ENCODE measurements at regions not wholly inside any gene's neighbourhood (a gene's known extent, or its start where the extent isn't known, plus 50 kb on each side); places are given as distances from the start of the nearest gene placed in this dataset.
"Not testable (repeated sequence)": the region's sequence is repeated elsewhere in the genome, so short reads cannot be mapped to it uniquely, and the experiment has no call there.

DNA sequence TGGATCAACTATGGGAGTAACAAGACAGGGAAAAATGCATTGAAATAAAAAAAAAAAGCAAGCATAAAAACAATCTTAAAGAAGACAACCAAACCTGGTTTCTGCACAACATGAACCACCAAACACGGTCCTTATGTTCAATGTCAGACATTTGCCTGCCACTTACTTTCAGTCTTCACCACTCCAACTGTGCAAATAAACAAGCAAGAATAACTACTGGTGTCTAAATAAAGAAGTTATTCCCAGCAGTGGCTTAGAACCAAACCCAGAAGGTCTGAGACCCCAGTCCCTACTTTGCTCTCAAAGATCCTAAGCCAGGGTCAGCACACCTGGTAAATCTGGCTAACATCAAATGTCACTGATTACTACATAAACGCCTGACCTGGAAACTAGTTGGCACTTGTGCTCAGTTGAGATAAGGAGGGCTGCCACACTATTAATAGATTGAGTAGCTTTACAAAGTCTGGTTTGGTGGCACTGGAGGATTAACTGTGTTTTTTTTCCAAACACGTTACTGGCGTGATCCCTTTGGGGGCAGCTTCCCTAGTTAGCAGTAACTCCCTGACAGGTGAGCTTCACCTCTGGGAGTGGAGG lies 62.7 kb upstream of the ABLIM1 start:
- H3K4me3 Mint-ChIP-seq, result no peak overlapping the region
- H3K9me3 Mint-ChIP-seq, result no peaks in the 10 kb centered on the region
- H3K27me3 Mint-ChIP-seq, result peaks cover 0 to 9% of the 10 kb centered on the region in 2 donors
- DNase-seq, result no peak
- no peak for ATAC-seq (replicated peaks)
- H3K4me1 Mint-ChIP-seq (ENCODE audit: low read depth in 2 of 2), result no peaks in the 10 kb centered on the region
- H3K27ac Mint-ChIP-seq, result no peak overlapping the region
- H3K36me3 Mint-ChIP-seq (ENCODE audit: insufficient read depth), result no peaks in the 10 kb centered on the region

DNA sequence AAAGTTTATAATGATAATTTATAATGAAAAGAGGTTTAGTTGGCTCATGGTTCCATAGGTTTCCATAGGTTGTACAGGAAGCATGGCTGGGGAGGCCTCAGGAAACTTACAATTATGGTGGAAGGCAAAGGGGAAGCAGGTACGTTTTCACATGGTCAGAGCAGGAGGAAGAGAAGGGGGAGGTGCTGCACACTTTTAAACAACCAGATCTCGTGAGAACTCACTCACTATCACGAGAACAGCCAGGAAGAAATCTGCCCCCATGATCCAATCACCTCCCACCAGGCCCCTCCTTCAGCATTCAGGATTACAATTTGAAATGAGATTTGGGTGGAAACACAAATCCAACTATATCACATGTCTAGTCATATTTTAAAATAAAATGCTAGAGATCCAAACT lies 64.1 kb upstream of the ABLIM1 start:
- H3K36me3 Mint-ChIP-seq (ENCODE audit: insufficient read depth); H3K4me1 Mint-ChIP-seq (ENCODE audit: low read depth in 2 of 2); DNase-seq; H3K27ac Mint-ChIP-seq; H3K27me3 Mint-ChIP-seq; H3K9me3 Mint-ChIP-seq; ATAC-seq (replicated peaks); H3K4me3 Mint-ChIP-seq: not testable (repeated sequence)

DNA sequence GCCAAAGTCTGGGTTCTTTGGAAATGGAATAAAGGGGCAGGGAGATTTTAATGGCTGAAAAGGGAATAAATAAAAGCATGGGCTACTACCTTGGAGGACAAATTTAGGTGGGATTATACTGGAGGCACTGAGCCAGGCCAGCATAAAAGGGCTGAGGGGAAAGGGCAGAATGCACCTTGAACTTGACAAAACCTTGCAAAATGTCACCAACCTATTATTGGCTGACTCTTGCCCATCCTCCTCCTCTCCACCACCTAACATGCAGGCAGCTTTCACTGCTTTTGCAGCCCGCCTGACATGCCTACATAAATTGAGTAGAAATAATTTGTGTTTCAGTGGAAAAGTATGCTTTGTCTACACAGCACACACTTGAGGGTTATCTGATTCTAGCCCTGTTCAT lies 65.3 kb upstream of the ABLIM1 start:
- Mint-ChIP-seq H3K27ac (no peak overlapping the region), H3K36me3 (ENCODE audit: insufficient read depth) (no peaks in the 10 kb centered on the region), H3K27me3 (peaks cover 0 to 9% of the 10 kb centered on the region in 2 donors), H3K4me1 (ENCODE audit: low read depth in 2 of 2) (no peaks in the 10 kb centered on the region), H3K4me3 (no peak overlapping the region), H3K9me3 (no peaks in the 10 kb centered on the region)
- no peak for ATAC-seq (replicated peaks)
- no peak for DNase-seq

DNA sequence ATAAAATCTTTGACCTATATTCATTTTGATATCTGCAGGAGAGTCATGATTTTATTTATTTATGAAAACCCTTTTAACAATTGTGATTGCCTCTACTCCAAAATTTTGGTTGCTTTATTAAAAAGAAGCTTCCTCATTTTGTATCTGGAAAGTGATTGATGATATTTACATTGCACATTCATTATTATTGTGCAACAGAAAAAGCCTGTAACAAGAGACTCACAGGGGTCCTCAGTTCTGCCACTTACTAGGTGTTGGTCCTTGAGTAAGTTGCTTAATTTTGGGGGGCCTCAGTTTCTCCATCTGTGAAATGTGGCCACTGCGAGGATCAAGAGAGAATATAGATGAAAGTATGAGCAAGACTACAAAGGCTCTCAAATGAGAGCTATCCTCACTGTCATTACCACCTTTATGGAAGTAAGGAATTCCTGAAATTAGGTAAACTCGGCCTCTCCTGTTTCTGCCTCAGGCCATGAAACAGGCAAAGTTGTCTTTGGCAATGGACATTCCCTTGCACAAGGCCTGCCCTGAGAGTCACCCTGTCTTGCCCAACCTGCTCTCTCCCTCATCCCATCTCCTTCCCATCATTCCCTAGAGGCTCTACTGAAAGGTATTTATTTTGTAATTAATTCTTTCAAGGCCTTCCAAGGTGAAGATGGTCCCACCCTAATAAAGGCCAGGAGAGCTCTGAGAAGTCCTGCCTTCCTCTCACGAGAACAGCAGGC lies 66.1 kb upstream of the ABLIM1 start:
- no peak overlapping the region for H3K27ac Mint-ChIP-seq
- ATAC-seq (replicated peaks), result no peak
- H3K4me1 Mint-ChIP-seq (ENCODE audit: low read depth in 2 of 2), result no peaks in the 10 kb centered on the region
- H3K36me3 Mint-ChIP-seq (ENCODE audit: insufficient read depth), result peaks cover 1% of the 10 kb centered on the region
- DNase-seq, result no peak
- peaks cover 0 to 9% of the 10 kb centered on the region in 2 donors for H3K27me3 Mint-ChIP-seq
- no peak overlapping the region for H3K4me3 Mint-ChIP-seq
- H3K9me3 Mint-ChIP-seq, result no peaks in the 10 kb centered on the region

DNA sequence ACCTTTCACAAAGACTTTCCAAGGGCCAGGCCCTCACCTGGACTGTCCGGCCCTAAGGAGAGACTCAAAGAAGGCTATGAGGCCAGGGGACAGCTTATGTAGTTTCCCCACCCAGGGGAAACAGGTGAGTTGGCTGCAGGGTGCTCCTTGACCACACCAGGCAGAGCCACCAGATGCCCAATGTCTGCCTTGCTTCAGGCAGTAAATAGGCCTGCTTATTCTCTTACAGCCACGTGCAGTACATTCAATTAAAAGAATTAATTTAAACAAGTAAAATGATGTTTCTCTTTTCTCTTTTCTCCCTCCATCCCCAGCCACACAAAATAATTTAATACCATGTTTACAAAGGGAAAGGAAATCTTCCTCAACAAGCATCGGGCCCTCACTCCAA lies 66.6 kb upstream of the ABLIM1 start:
- Mint-ChIP-seq H3K27me3 (peaks cover 0 to 9% of the 10 kb centered on the region in 2 donors), H3K9me3 (no peaks in the 10 kb centered on the region), H3K4me3 (no peak overlapping the region), H3K4me1 (ENCODE audit: low read depth in 2 of 2) (no peaks in the 10 kb centered on the region), H3K36me3 (ENCODE audit: insufficient read depth) (peaks cover 2% of the 10 kb centered on the region), H3K27ac (no peak overlapping the region)
- ATAC-seq (replicated peaks), result no peak
- DNase-seq, result no peak

DNA sequence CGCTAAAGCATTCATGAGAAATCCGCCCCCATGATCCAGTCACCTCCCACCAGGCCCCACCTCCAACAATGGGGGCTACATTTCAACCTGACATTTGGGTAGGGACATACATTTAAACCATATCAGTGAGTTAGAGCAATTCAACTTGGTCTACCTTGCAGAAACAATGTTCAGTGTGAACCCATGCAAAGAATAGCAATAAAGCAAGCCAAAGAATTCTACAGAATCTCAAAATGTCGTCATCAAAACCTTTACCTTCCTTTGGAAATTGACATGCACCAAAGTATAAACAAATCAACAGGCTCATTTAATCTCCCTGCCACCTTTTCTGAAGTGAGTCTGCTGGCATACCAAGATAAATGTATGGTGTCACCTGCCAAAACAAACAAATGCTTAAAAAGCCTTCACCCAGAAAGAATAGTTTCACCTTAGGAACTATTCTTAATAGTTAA lies 68.8 kb upstream of the ABLIM1 start:
- ATAC-seq (replicated peaks) (no peak), DNase-seq (no peak)
- Mint-ChIP-seq H3K36me3 (ENCODE audit: insufficient read depth) (peaks cover 2% of the 10 kb centered on the region), H3K9me3 (no peaks in the 10 kb centered on the region), H3K27ac (no peak overlapping the region), H3K4me1 (ENCODE audit: low read depth in 2 of 2) (no peaks in the 10 kb centered on the region), H3K4me3 (no peak overlapping the region), H3K27me3 (peaks cover 0 to 9% of the 10 kb centered on the region in 2 donors)

DNA sequence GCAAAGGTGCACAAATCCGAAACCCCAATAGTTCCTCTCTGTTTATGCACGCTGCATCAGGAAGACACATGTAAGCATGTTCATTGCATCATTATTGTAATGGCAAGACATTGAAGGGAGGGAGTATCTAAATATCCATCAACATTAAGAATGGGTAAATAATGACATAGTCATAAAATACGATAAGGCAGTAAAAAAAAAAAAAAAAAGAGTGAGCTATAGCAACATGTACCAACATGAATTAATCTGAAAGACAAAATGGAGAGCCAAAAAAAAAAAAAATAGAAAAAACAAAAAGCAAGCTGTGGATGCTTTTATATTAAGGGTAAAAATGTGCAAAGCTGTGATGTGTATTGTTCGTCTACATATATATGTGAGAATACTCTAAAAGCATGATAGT lies 70.2 kb upstream of the ABLIM1 start:
- no peaks in the 10 kb centered on the region for H3K9me3 Mint-ChIP-seq
- DNase-seq, result no peak
- H3K4me3 Mint-ChIP-seq, result no peak overlapping the region
- H3K27ac Mint-ChIP-seq, result no peak overlapping the region
- peaks cover 2% of the 10 kb centered on the region for H3K36me3 Mint-ChIP-seq (ENCODE audit: insufficient read depth)
- ATAC-seq (replicated peaks), result no peak
- no peaks in the 10 kb centered on the region for H3K4me1 Mint-ChIP-seq (ENCODE audit: low read depth in 2 of 2)
- H3K27me3 Mint-ChIP-seq, result no peaks in the 10 kb centered on the region

DNA sequence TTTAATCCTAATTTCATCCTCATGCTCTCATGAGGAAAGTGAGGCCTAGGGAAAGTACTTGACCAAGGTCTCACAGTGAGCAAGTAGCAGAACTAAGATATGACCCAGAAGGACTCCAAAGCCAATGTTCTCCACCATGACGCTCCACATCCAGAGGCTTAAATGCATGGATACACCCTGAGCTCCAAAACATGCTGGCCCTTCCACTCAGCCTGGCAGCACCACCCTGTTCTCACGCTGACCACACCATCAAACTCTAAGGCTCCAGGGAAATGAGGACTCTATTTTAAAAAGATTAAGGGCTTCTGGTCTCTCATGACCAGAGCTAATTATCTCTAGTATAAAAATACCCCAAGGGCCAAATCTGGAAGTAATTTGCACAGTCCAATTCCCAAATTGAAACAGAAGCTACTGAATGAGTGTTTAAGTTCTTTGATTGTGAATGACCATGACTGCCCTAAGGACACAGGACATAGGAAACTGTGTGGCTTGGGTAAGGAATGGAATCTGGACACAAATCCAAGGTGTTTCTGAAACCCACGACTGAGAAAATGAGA lies 71.1 kb upstream of the ABLIM1 start:
- Mint-ChIP-seq H3K36me3 (ENCODE audit: insufficient read depth) (peaks cover 2% of the 10 kb centered on the region), H3K27me3 (peaks cover under 1 to 4% of the 10 kb centered on the region in 2 donors), H3K9me3 (no peaks in the 10 kb centered on the region), H3K4me3 (no peak overlapping the region), H3K4me1 (ENCODE audit: low read depth in 2 of 2) (no peaks in the 10 kb centered on the region), H3K27ac (no peak overlapping the region)
- no peak for ATAC-seq (replicated peaks)
- DNase-seq, result no peak

DNA sequence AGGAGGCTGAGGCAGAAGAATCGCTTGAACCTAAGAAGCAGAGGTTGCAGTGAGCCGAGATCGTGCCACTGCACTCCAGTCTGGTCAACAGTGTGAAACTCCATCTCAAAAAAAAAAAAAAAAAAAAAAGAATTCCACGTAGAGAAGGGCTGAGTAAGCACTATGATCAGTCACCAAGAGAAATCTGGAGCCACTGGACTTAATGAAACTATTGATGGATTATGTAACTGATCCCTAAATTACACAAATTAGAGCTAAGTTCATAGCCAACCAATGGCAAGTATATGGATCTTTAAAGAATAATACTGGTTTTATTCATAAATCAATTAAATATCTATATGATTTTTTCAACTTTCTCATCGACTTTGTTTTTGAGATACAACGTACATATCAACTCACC lies 72.2 kb upstream of the ABLIM1 start:
- peaks cover 5 to 10% of the 10 kb centered on the region in 2 donors for H3K27me3 Mint-ChIP-seq
- H3K9me3 Mint-ChIP-seq, result no peaks in the 10 kb centered on the region
- no peak overlapping the region for H3K4me3 Mint-ChIP-seq
- no peak overlapping the region for H3K27ac Mint-ChIP-seq
- no peak for DNase-seq
- no peak for ATAC-seq (replicated peaks)
- H3K36me3 Mint-ChIP-seq (ENCODE audit: insufficient read depth), result peaks cover 2% of the 10 kb centered on the region
- H3K4me1 Mint-ChIP-seq (ENCODE audit: low read depth in 2 of 2), result no peaks in the 10 kb centered on the region

DNA sequence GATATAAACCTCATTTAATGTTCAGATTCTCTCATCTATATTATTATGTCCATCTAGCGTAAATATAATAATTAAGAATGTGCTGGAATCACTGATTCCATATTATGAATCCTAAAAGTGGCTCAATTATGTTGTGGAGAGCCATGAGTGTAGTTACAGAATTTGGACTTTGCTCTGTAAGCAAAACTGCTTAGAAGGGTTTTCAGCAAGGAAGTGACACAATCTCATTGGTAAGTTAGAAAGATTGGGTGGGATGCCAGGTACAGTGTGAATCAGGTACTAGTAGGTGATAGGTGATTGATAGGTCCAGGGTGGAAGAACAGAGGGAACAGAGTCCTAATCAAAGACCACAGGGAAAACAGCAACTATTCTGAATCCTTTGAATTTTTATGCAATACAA lies 74.9 kb upstream of the ABLIM1 start:
- ATAC-seq (replicated peaks) (no peak), DNase-seq (no peak)
- H3K4me3 Mint-ChIP-seq, result no peak overlapping the region
- H3K4me1 Mint-ChIP-seq (ENCODE audit: low read depth in 2 of 2), result no peaks in the 10 kb centered on the region
- H3K9me3 Mint-ChIP-seq, result no peaks in the 10 kb centered on the region
- peaks cover 2% of the 10 kb centered on the region for H3K36me3 Mint-ChIP-seq (ENCODE audit: insufficient read depth)
- H3K27me3 Mint-ChIP-seq, result peaks cover 5 to 10% of the 10 kb centered on the region in 2 donors
- H3K27ac Mint-ChIP-seq, result no peak overlapping the region

DNA sequence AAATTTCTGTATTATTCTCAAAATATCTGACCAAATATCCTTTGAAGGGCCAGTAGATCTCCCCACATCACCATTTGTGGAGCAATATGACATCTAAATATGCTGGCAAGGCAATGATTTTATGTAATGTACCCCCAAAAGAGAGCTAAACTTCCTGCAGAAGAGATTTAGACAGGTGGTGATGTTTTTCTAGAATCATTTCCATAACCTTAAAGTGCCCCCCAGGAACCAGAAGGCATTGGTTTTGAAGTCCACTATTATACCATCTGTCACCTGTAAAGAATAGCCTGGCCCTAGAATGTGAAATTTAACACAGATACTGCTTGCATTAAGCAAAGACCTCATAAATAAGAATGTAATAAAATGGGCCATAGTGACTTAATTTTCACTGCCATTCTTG lies 77.9 kb upstream of the ABLIM1 start:
- H3K27me3 Mint-ChIP-seq, result peaks cover 5 to 21% of the 10 kb centered on the region in 2 donors
- no peak for ATAC-seq (replicated peaks)

DNA sequence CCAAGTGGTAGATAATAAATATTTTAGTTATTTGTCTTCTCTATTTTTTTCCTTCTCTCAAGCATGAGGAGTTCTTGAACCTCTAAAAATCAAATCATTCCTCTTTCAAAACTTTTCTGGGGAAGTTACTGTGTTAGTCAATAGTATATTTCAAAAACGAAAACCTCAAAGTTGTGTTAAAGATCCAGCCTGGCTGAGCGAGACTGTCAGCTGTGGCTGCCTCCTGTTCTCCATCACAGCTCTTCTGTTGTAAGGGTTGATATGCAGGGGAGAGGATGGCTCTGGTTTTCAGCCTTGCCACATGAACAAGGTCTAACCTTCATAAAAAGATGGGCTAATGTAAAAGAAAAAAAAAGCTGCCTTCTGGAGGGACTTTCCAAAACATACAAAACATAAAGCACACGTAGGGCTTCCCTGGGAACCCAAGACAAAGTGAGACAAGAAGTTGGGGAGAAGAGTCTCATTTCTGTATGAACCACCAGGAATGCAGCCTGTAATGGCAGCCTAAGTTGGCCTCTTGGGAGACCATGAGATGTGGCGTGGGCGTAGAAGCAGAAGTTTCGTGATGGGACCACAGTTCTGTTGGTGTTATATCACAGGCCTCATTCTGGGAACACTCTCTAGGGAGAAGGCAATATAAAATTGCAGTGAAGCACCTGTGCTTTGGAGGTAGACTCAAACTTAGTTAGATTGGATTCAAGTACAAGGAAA lies 77.9 kb upstream of the FHIP2A start:
- no peak overlapping the region for H3K4me3 Mint-ChIP-seq

More for the DNA sequence above, 77.9 kb upstream of the ABLIM1 start:
- Mint-ChIP-seq H3K36me3 (ENCODE audit: insufficient read depth) (no peaks in the 10 kb centered on the region), H3K4me3 (no peak overlapping the region), H3K27ac (no peak overlapping the region), H3K4me1 (ENCODE audit: low read depth in 2 of 2) (no peaks in the 10 kb centered on the region), H3K9me3 (no peaks in the 10 kb centered on the region)
- DNase-seq, result no peak

DNA sequence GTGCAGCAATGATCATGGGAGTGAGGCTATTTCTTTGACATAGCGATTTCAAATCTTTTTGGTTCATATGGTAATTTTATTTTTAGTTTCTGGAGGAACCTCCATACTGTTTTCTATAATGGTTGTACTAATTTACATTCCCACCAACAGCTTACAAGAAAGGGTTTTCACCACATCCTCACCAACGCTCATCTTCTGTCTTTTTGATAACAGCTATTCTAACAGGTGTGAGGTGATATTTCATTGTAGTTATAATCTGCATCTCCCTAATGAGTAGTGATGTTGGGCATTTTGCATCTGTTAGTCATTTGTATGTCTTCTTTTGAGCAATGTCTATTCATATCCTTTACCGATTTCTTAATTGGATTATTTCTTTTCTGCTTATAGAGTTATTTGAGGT lies 75.0 kb upstream of the FHIP2A start:
- Mint-ChIP-seq H3K4me1 (ENCODE audit: low read depth in 2 of 2) (no peaks in the 10 kb centered on the region), H3K27me3 (peaks cover 6 to 34% of the 10 kb centered on the region in 2 donors), H3K36me3 (ENCODE audit: insufficient read depth) (no peaks in the 10 kb centered on the region), H3K4me3 (no peak overlapping the region), H3K9me3 (no peaks in the 10 kb centered on the region), H3K27ac (no peak overlapping the region)
- DNase-seq, result no peak
- no peak for ATAC-seq (replicated peaks)

More for the DNA sequence above, 77.9 kb upstream of the FHIP2A start:
- H3K4me1 Mint-ChIP-seq (ENCODE audit: low read depth in 2 of 2), result no peaks in the 10 kb centered on the region
- H3K27ac Mint-ChIP-seq, result no peak overlapping the region
- peaks cover 6 to 36% of the 10 kb centered on the region in 2 donors for H3K27me3 Mint-ChIP-seq
- H3K36me3 Mint-ChIP-seq (ENCODE audit: insufficient read depth), result no peaks in the 10 kb centered on the region
- ATAC-seq (replicated peaks) (no peak), DNase-seq (no peak)
- no peaks in the 10 kb centered on the region for H3K9me3 Mint-ChIP-seq
